ENCODE measurements at regions not wholly inside any gene's neighbourhood (a gene's known extent, or its start where the extent isn't known, plus 50 kb on each side); places are given as distances from the start of the nearest gene placed in this dataset.
"Not testable (repeated sequence)": the region's sequence is repeated elsewhere in the genome, so short reads cannot be mapped to it uniquely, and the experiment has no call there.

DNA sequence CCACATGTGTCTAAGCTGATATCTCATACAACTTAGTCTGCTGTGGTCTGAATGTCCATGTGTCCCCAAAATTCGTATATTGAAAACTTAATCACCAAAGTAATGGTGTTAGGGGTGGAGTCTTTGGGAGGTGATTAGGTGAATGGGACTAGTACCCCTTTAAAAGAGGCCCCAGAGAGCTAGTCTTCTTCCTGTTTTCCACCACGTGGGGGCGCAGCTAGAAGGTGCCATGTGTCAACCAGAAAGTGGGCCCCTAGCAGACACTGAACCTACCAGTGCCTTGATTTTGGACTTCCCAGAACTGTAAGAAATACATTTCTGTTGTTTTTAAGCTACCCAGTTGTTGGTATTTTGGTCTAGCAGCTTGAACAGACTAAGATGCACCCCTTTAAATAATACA, 86.6 kb downstream of the ASB1 start:
- Histone ChIP-seq H3K4me3 (no peak overlapping the region), H3K27ac (ENCODE audit: low read depth in 1 of 2, low read length in 1 of 2) (no peak overlapping the region), H3K36me3 (ENCODE audit: control insufficient read depth in 4 of 4, insufficient read depth in 4 of 4, low read length in 4 of 4) (no peaks in the 10 kb centered on the region), H3K4me1 (ENCODE audit: control insufficient read depth in 5 of 5, insufficient read depth in 5 of 5, low read length in 5 of 5) (peaks cover 0 to 8% (median 0%) of the 10 kb centered on the region in 5 donors), H3K9ac (ENCODE audit: insufficient read depth in 1 of 2, low read length in 2 of 2) (no peak overlapping the region), H3K27me3 (ENCODE audit: control insufficient read depth in 3 of 3, insufficient read depth in 3 of 3, low read length in 2 of 3) (no peaks in the 10 kb centered on the region), H3K9me3 (ENCODE audit: control insufficient read depth in 4 of 4, insufficient read depth in 3 of 4, low read length in 3 of 4) (peaks cover 0 to 9% (median 4%) of the 10 kb centered on the region in 4 donors)
- ATAC-seq (ENCODE audit: insufficient read depth, low FRiP score): no peak
- 34% methylated on average over 3 of the region's 3 CpGs for WGBS, 2 donors
- TF ChIP-seq, protein P1, sequence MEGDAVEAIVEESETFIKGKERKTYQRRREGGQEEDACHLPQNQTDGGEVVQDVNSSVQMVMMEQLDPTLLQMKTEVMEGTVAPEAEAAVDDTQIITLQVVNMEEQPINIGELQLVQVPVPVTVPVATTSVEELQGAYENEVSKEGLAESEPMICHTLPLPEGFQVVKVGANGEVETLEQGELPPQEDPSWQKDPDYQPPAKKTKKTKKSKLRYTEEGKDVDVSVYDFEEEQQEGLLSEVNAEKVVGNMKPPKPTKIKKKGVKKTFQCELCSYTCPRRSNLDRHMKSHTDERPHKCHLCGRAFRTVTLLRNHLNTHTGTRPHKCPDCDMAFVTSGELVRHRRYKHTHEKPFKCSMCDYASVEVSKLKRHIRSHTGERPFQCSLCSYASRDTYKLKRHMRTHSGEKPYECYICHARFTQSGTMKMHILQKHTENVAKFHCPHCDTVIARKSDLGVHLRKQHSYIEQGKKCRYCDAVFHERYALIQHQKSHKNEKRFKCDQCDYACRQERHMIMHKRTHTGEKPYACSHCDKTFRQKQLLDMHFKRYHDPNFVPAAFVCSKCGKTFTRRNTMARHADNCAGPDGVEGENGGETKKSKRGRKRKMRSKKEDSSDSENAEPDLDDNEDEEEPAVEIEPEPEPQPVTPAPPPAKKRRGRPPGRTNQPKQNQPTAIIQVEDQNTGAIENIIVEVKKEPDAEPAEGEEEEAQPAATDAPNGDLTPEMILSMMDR (IDR thresholded peaks at IDR 0.05; ENCODE audit: control extremely low read depth, extremely low read depth): no peak
- peak in 2 of 3 donors; percentile 15 to 21 for DNase-seq

DNA sequence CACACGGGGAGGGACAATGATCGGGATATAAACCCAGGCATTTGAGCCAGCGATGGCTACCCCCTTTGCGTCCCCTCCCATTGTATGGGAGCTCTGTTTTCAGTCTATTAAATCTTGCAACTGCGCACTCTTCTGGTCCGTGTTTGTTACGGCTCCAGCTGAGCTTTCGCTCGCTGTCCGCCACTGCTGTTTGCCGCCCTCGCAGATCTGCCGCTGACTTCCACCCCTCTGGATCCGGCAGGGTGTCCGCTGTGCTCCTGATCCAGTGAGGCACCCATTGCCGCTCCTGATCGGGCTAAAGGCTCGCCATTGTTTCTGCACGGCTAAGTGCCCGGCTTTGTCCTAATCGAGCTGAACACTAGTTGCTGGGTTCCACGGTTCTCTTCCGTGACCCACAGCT, 87.3 kb downstream of the ASB1 start:
- ATAC-seq (ENCODE audit: insufficient read depth, low FRiP score); H3K9ac ChIP-seq (ENCODE audit: insufficient read depth in 1 of 2, low read length in 2 of 2): not testable (repeated sequence)
- WGBS, 2 donors: 96 to 98% methylated on average over 23 of the region's 23 CpGs

DNA sequence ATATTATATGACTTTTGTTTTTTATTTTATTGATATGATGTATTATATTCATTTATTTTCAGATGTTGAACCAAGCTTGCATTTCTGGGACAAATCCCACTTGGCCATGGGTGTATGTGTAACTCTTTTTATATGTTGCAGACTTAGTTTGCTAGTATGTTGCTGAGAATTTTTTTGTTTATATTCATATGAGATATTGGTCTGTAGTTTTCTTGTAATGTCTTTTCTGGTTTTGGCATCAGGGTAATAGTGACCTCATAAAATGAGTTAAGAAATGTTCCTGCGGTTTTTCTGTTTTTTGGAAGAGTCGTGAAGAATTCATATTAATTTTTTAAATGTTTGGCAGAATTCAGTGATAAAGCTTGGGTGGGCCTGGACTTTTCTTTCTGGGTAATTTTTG, 88.7 kb downstream of the ASB1 start:
- H3K27ac ChIP-seq (ENCODE audit: low read depth in 1 of 2, low read length in 1 of 2): no peak overlapping the region
- TF ChIP-seq, protein P1 (IDR thresholded peaks at IDR 0.05; ENCODE audit: control extremely low read depth, extremely low read depth): no peak
- ATAC-seq (ENCODE audit: insufficient read depth, low FRiP score): no peak

More for the DNA sequence above, 87.3 kb downstream of the ASB1 start:
- H3K27ac ChIP-seq (ENCODE audit: low read depth in 1 of 2, low read length in 1 of 2); H3K4me1 ChIP-seq (ENCODE audit: control insufficient read depth in 5 of 5, insufficient read depth in 5 of 5, low read length in 5 of 5); H3K9me3 ChIP-seq (ENCODE audit: control insufficient read depth in 4 of 4, insufficient read depth in 3 of 4, low read length in 3 of 4); H3K27me3 ChIP-seq (ENCODE audit: control insufficient read depth in 3 of 3, insufficient read depth in 3 of 3, low read length in 2 of 3); H3K4me3 ChIP-seq; H3K36me3 ChIP-seq (ENCODE audit: control insufficient read depth in 4 of 4, insufficient read depth in 4 of 4, low read length in 4 of 4): not testable (repeated sequence)
- peak in 1 of 3 donors; percentile 2 for DNase-seq

DNA sequence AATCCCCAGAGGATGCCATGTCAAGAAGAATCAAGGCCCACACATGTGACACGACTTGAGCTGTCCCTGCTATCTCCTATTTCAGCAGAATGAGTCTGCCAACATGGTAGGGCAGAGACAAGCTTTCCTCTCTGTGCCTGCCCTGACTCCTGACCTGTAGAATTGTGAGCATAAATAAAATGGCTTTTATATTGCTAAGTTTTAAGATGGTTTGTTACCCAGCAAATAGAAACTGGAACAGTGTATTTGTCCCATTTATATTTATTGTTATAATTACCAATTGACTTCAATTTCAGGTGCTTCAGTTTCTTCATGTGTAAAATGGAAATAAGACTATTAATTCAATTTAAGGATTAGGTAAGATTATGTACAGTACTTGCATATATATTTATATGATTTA, 90.5 kb downstream of the ASB1 start:
- WGBS, 2 donors: 83 to 86% methylated on average over 1 of the region's 1 CpG
- no peaks in the 10 kb centered on the region for H3K4me1 ChIP-seq (ENCODE audit: control insufficient read depth in 5 of 5, insufficient read depth in 5 of 5, low read length in 5 of 5)
- no peak overlapping the region for H3K4me3 ChIP-seq
- no peaks in the 10 kb centered on the region for H3K27me3 ChIP-seq (ENCODE audit: control insufficient read depth in 3 of 3, insufficient read depth in 3 of 3, low read length in 2 of 3)
- H3K36me3 ChIP-seq (ENCODE audit: control insufficient read depth in 4 of 4, insufficient read depth in 4 of 4, low read length in 4 of 4): no peaks in the 10 kb centered on the region
- H3K27ac ChIP-seq (ENCODE audit: low read depth in 1 of 2, low read length in 1 of 2): no peak overlapping the region
- peaks cover 0 to 15% (median 6%) of the 10 kb centered on the region in 4 donors for H3K9me3 ChIP-seq (ENCODE audit: control insufficient read depth in 4 of 4, insufficient read depth in 3 of 4, low read length in 3 of 4)
- H3K9ac ChIP-seq (ENCODE audit: insufficient read depth in 1 of 2, low read length in 2 of 2): no peak overlapping the region
- TF ChIP-seq, protein P1 (IDR thresholded peaks at IDR 0.05; ENCODE audit: control extremely low read depth, extremely low read depth): no peak
- DNase-seq (no peak), ATAC-seq (ENCODE audit: insufficient read depth, low FRiP score) (no peak)

More for the DNA sequence above, 88.7 kb downstream of the ASB1 start:
- H3K4me1 ChIP-seq (ENCODE audit: control insufficient read depth in 5 of 5, insufficient read depth in 5 of 5, low read length in 5 of 5): no peaks in the 10 kb centered on the region
- H3K9ac ChIP-seq (ENCODE audit: insufficient read depth in 1 of 2, low read length in 2 of 2): no peak overlapping the region
- no peak overlapping the region for H3K4me3 ChIP-seq
- peaks cover 0 to 11% (median 6%) of the 10 kb centered on the region in 4 donors for H3K9me3 ChIP-seq (ENCODE audit: control insufficient read depth in 4 of 4, insufficient read depth in 3 of 4, low read length in 3 of 4)
- no peaks in the 10 kb centered on the region for H3K27me3 ChIP-seq (ENCODE audit: control insufficient read depth in 3 of 3, insufficient read depth in 3 of 3, low read length in 2 of 3)
- 84 to 87% methylated on average over 2 of the region's 2 CpGs for WGBS, 2 donors
- peak in 1 of 3 donors; percentile 13 for DNase-seq
- no peaks in the 10 kb centered on the region for H3K36me3 ChIP-seq (ENCODE audit: control insufficient read depth in 4 of 4, insufficient read depth in 4 of 4, low read length in 4 of 4)
